BJ (cell line): ENCODE measurements at regions not wholly inside any gene's neighbourhood (a gene's known extent, or its start where the extent isn't known, plus 50 kb on each side); places are given as distances from the start of the nearest gene placed in this dataset.

ENCODE experiments used
- CTCF ChIA-PET: fragments of 350-600 bp; formaldehyde crosslinking; extraction: SDS; loops from one replicate; lab custom pipeline; 2021; ENCODE audit warnings: antibody characterized with exemption, inconsistent platforms; lab: Yijun Ruan, JAX
- POLR2A ChIA-PET: fragments of 300-600 bp; sonication (Branson Sonifier 250); formaldehyde crosslinking; extraction: SDS; loops from one replicate; lab custom pipeline; 2021; ENCODE audit warnings: antibody characterized with exemption; lab: Charles Lee
- DNase-seq: peaks from one replicate; pipeline ENCODE4 v3.0.0-alpha.2; 2011; ENCODE audit warnings: low read depth
- H3K27me3 ChIP-seq: 2 replicates; pipeline ENCODE4 v1.6.0; 2011; ENCODE audit warnings: low read length; ENCODE audit not compliant: control insufficient read depth, insufficient read depth
- H3K36me3 ChIP-seq: 2 replicates; pipeline ENCODE4 v1.5.1; 2011; ENCODE audit warnings: low read length; ENCODE audit not compliant: control insufficient read depth, insufficient read depth
- H3K4me3 ChIP-seq: 2 replicates; pipeline ENCODE4 v1.5.1; 2011; ENCODE audit warnings: low read depth, mild to moderate bottlenecking, control low read depth, low read length
- TF ChIP-seq, protein P1 (sequence below): IDR thresholded peaks from 2 replicates; pipeline ENCODE4 v1.5.1; 2011; ENCODE audit warnings: low read depth, mild to moderate bottlenecking, control low read depth, inconsistent platforms, low read length, moderate library complexity; ENCODE audit not compliant: insufficient read depth

DNA sequence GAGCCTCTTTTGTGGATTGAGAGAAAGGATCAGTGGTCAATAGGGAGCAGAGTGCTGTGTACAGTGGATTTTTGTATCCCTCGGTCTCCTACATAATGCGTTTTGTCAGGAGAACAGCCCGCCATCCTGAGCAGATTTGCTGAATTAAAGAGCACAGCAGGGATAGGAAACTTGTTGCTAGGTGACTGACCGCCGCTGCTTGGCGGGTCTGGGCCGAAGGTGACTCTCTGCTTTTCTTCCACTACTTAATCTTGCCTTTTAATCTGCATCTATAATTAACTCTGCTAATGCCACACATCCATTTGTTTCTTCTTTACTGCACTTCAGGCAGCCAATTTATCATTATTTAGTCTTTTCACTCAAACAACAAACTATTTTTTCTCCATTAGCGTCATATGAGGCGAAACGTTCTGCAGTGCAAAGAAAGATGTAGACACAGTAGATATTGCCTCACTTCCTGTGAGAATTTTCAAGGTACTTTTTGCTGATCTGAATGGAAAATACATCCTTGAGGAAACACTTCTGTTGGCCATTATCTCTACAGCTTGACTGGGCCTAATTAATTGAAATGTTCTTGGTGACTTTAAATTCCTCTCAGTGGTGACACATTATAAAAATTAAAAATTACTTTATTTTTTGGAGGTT lies 108.0 kb downstream of the PPM1A start:
- CTCF ChIA-PET, result no interaction called here
- POLR2A ChIA-PET, result no interaction called here
- TF ChIP-seq, protein P1, sequence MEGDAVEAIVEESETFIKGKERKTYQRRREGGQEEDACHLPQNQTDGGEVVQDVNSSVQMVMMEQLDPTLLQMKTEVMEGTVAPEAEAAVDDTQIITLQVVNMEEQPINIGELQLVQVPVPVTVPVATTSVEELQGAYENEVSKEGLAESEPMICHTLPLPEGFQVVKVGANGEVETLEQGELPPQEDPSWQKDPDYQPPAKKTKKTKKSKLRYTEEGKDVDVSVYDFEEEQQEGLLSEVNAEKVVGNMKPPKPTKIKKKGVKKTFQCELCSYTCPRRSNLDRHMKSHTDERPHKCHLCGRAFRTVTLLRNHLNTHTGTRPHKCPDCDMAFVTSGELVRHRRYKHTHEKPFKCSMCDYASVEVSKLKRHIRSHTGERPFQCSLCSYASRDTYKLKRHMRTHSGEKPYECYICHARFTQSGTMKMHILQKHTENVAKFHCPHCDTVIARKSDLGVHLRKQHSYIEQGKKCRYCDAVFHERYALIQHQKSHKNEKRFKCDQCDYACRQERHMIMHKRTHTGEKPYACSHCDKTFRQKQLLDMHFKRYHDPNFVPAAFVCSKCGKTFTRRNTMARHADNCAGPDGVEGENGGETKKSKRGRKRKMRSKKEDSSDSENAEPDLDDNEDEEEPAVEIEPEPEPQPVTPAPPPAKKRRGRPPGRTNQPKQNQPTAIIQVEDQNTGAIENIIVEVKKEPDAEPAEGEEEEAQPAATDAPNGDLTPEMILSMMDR, result no peak
- no peaks in the 10 kb centered on the region for H3K36me3 ChIP-seq
- H3K4me3 ChIP-seq, result no peak overlapping the region
- DNase-seq, result no peak
- no peaks in the 10 kb centered on the region; the same call in none of the 2 replicates for H3K27me3 ChIP-seq

DNA sequence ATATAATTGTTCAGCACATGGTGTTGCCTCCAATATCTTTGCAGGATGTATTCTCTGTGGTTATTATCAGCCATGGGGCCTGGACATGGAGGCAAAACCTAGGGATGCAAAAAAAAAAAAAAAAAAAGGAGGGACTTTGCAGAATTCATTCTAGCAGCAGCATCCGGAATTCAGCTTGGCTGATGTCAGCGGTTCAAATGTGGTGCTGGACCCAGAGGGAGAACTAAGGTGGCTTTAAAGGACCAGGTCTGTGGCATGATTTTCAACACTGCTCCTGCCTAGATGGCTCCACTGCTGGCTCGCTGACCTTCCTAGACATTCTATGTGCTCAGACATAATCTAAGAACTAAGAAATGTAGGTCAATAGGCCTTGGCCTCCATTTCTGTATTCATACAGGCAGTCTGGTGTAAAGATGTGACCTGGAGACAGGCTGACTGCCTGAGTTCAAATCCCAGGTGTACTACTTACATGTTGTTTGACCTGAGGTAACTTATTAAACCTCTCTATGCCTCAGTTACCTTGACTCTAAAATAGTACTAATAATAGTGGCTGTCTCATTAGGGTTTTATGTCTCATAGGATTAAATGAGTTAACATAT lies 108.6 kb downstream of the PPM1A start:
- DNase-seq, result no peak
- TF ChIP-seq, protein P1, result no peak
- Histone ChIP-seq H3K4me3 (no peak overlapping the region), H3K27me3 (no peaks in the 10 kb centered on the region; the same call in none of the 2 replicates), H3K36me3 (no peaks in the 10 kb centered on the region)
- POLR2A ChIA-PET, result no interaction called here
- CTCF ChIA-PET, result no interaction called here

DNA sequence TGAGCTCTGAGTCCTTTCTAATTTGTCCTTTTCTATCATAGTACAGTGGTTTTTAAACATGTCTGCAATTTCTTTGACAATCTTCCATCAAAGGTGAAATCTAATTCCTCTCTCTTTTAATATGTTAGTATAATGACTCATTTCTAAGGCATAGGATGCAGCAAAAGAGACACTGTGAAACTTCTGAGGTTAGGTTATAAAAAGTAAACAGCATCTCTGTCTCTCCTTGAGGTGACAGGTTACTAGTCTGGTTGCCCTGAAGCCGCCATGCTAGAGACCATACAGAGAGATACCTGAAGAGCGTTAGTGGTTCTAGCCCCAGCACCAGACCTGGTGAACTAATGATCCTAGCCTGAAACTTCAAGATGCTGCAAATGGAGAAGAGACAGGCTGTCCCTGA lies 114.3 kb downstream of the PPM1A start:
- TF ChIP-seq, protein P1, result no peak
- Histone ChIP-seq H3K4me3 (no peak overlapping the region), H3K36me3 (no peaks in the 10 kb centered on the region), H3K27me3 (no peaks in the 10 kb centered on the region)
- no peak for DNase-seq
- ChIA-PET POLR2A (no interaction called here), CTCF (no interaction called here)

DNA sequence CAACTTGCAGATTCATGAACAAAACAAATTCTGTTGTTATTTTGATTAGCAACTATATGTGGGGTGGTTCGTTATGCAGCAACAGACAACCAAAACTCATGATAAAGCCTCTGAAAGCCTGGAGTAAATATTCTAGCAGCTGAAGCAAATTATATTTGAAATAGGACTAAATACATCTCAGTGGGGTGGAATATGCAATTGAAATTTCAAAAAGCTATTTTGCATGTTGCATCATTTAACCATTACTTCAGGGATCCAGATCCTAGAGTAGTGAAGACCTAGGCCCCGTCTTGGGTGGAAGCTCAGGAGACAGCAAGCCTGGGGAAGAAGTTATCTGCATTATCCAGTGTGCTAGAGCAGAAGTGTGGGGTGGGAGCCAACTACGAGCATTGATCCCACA lies 114.7 kb downstream of the PPM1A start:
- Histone ChIP-seq H3K4me3 (no peak overlapping the region), H3K36me3 (no peaks in the 10 kb centered on the region), H3K27me3 (no peaks in the 10 kb centered on the region)
- TF ChIP-seq, protein P1, result no peak
- ChIA-PET CTCF (no interaction called here), POLR2A (no interaction called here)
- no peak for DNase-seq

DNA sequence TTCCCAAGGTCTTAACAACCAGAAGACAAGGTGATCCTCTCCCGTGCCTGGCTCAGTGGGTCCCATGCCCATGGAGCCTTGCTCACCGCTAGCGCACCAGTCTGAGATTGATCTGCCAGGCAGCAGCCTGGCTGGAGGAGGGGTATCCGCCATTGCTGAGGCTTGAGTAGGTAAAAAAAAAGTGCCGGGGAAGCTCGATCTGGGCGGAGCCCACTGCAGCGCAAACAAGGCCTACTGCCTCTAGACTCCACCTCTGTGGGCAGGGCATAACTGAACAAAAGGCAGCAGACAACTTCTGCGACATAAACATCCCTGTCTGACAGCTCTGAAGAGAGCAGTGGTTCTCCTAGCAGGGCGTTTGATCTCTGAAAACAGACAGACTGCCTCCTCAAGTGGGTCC lies 104.0 kb downstream of the C14orf39 start:
- Histone ChIP-seq H3K4me3 (no peak overlapping the region), H3K27me3 (no peaks in the 10 kb centered on the region), H3K36me3 (no peaks in the 10 kb centered on the region)
- DNase-seq, result no peak
- TF ChIP-seq, protein P1, result no peak
- CTCF ChIA-PET, result no interaction called here
- POLR2A ChIA-PET, result no interaction called here
